ENCODE measurements at regions not wholly inside any gene's neighbourhood (a gene's known extent, or its start where the extent isn't known, plus 50 kb on each side); places are given as distances from the start of the nearest gene placed in this dataset.

- DNase-seq: no peak
Observed at GRCh38 chr15:96747291-96747690, 416.8 kb downstream of the NR2F2 start.

GRCh38 chr15:96750361-96750760 lies 419.9 kb downstream of the NR2F2 start:
- no peak for DNase-seq

- DNase-seq: no peak
Observed at GRCh38 chr15:96756146-96756545, 425.6 kb downstream of the NR2F2 start.

- no peak for DNase-seq
Observed at GRCh38 chr15:96756656-96757055, 426.2 kb downstream of the NR2F2 start.

GRCh38 chr15:96762566-96762965 lies 432.1 kb downstream of the NR2F2 start:
- no peak for DNase-seq

- DNase-seq: no peak
Observed at GRCh38 chr15:96764501-96764900, 434.0 kb downstream of the NR2F2 start.

GRCh38 chr15:96764946-96765345 lies 434.4 kb downstream of the NR2F2 start:
- DNase-seq: no peak

GRCh38 chr15:96766366-96766765 lies 435.9 kb downstream of the NR2F2 start:
- DNase-seq: no peak

GRCh38 chr15:96767703-96768434 lies 437.4 kb downstream of the NR2F2 start:
- DNase-seq: no peak

- no peak for DNase-seq
Observed at GRCh38 chr15:96768435-96768789, 437.9 kb downstream of the NR2F2 start.

GRCh38 chr15:96771035-96771434 lies 440.5 kb downstream of the NR2F2 start:
- DNase-seq: no peak

- no peak for DNase-seq
Observed at GRCh38 chr15:96774216-96774615, 443.7 kb downstream of the NR2F2 start.

GRCh38 chr15:96783746-96784145 lies 453.2 kb downstream of the NR2F2 start:
- DNase-seq: no peak

GRCh38 chr15:96790004-96790403 lies 459.5 kb downstream of the NR2F2 start:
- no peak for DNase-seq

GRCh38 chr15:96792216-96792615 lies 461.7 kb downstream of the NR2F2 start:
- no peak for DNase-seq

GRCh38 chr15:96796841-96797240 lies 466.3 kb downstream of the NR2F2 start:
- DNase-seq: no peak

GRCh38 chr15:96801576-96802150 lies 471.2 kb downstream of the NR2F2 start:
- DNase-seq: no peak

- DNase-seq: no peak
Observed at GRCh38 chr15:96802611-96803255, 472.2 kb downstream of the NR2F2 start.

- DNase-seq: no peak
Observed at GRCh38 chr15:96804754-96805153, 474.3 kb downstream of the NR2F2 start.

GRCh38 chr15:96807361-96807760 lies 476.9 kb downstream of the NR2F2 start:
- DNase-seq: no peak

- no peak for DNase-seq
Observed at GRCh38 chr15:96817900-96818299, 487.4 kb downstream of the NR2F2 start.

GRCh38 chr15:96818861-96819260 lies 488.4 kb downstream of the NR2F2 start:
- no peak for DNase-seq

- DNase-seq: no peak
Observed at GRCh38 chr15:96827981-96828380, 497.5 kb downstream of the NR2F2 start.

- no peak for DNase-seq
Observed at GRCh38 chr15:96837241-96837970, 506.9 kb downstream of the NR2F2 start.

All from NCI-H524 treated with DMSO at 0.1 percent for 48 hours (cell line).